GM18909 (cell line): ENCODE measurements at regions not wholly inside any gene's neighbourhood (a gene's known extent, or its start where the extent isn't known, plus 50 kb on each side); places are given as distances from the start of the nearest gene placed in this dataset.
"Not testable (repeated sequence)": the region's sequence is repeated elsewhere in the genome, so short reads cannot be mapped to it uniquely, and the experiment has no call there.

Source experiments
- ATAC-seq: cut with Tn5 transposase; IDR thresholded peaks from one replicate; pipeline ENCODE4 v1.9.1; 2021; ENCODE audit warnings: mild to moderate bottlenecking; ENCODE audit not compliant: unreplicated experiment, poor library complexity

DNA sequence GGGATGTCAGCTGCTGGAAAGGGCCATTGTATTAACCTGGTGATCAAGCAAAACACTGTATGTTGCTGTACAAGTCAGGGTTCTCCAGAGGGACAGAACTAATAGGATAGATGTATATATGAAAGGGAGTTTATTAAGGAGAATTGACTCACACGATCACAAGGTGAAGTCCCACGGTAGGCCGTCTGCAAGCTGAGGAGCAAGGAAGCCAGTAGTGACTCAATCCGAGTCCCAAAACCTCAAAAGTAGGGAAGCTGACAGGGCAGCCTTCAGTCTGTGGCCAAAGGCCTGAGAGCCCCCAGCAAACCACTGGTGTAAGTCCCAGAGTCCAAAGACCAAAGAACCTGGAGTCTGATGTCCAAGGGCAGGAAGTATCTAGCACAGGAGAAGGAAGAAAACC lies 116.0 kb upstream of the DAP start:
- not testable (repeated sequence) for ATAC-seq

GRCh38 chr5:10876006-10876744 lies 115.1 kb upstream of the DAP start:
- ATAC-seq: no peak

DNA sequence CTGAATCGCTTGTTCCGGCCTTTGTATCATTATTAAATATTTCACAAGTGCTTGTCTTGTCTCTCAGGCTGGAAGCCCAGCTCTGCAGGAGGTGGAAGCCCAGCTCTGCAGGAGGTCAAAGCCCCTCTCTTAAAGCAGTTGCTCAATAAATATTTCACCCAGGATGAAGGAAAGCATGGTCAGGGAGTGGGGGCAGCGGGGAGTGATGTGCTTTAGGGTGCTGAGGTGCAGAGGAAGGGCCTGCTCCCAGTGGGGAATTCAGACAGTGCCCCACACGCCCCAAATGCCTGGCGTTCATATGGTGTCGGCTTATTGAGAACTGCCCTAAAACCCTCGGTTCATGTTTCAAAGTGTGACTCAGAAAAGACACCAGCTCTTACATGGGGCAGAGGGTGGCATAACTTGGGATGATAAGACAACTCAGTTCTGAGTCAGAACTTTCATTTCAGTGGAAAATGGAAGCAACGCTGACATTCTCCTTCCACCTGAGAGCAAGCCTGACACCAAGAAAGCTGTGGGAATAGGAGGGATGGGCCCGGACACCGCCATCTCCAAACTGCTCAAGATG lies 114.3 kb upstream of the DAP start:
- no peak for ATAC-seq

GRCh38 chr5:10874541-10874940 lies 113.5 kb upstream of the DAP start:
- ATAC-seq: no peak

- no peak for ATAC-seq
Observed at GRCh38 chr5:10870791-10871190, 109.8 kb upstream of the DAP start.

GRCh38 chr5:10868956-10869355 lies 107.9 kb upstream of the DAP start:
- ATAC-seq: no peak

GRCh38 chr5:10867389-10868303 lies 106.6 kb upstream of the DAP start:
- ATAC-seq: no peak

DNA sequence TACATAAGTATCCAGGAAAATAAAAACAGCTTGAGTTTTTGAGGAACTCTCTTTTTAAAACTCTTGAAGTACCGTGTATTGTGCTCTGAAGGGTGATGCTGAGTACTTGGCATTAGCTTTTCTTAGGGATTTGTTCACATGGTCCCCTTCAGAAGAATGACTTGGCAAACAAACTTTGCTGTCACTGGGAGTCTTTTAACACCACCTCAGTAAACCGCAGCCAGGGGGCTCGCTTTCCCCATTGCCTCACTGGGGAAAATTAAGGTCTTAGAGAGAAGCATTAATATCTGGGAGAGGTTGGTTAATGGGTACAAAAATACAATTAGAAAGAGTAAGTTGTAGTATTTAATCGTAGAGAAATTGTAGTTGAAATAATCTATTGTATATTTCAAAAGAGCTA lies 105.9 kb upstream of the DAP start:
- ATAC-seq: no peak

GRCh38 chr5:10863763-10864383 lies 102.8 kb upstream of the DAP start:
- peak; percentile 93 for ATAC-seq

- no peak for ATAC-seq
Observed at GRCh38 chr5:10862085-10862484, 101.1 kb upstream of the DAP start.

- ATAC-seq: no peak
Observed at GRCh38 chr5:10861423-10861790, 100.4 kb upstream of the DAP start.

- ATAC-seq: no peak
Observed at GRCh38 chr5:10860645-10861422, 99.8 kb upstream of the DAP start.

- ATAC-seq: no peak
Observed at GRCh38 chr5:10860196-10860543, 99.1 kb upstream of the DAP start.

DNA sequence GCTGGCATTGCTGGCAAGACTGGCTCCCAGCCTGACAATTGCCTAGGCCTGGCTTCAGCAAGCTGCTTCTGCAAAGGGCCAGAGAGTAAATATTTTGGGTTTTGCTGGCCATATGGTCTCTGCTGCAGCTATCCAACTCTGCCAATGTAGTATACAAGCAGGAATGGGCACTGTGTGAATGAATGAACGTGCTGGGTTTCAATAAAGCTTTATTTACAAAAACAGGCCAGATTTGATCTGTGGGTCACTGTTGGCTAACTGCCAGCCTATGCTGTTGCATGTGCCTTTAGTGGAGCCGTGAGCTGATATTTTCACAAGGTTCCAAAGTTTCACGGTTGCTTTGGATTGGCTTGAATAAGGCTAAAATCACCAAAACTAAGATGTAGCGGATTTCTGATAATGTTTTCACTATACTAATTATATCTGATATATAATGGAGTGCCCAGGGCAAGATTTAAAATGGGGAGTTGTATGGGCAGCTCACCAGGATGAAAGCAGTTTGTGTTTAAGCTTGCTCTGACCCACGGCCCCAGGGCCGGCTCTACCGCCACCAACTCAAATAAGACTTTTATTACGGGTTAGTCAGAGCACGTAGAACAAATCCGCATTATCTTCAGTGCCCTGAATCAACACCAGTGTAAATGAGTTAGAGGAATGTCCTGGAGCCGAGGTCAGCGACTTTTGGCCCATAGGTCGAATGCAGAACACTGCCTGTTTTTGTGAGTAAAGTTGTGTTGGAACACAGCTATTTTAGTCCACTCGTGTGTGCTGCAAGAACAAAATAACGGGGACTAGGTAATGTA lies 98.6 kb upstream of the DAP start:
- ATAC-seq: no peak

DNA sequence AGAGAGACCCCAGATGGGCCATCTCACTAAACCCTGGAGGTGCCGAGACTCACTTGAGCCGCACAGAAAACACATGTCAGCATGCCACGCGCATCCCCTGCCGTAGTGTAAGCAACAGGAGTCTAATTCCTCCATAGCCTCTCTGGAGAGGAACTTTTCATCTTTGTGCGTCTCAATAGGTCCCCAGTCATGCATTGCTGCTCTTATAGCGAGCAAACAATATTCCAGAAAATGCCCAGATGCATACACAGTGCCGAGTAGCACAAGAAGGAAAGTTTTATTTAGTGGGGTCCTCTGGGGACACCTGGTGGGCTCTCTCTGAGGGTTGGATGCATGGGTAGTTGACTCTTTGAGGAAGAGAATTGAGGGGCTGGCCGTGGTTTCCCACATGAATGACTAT lies 97.9 kb upstream of the DAP start:
- no peak for ATAC-seq

DNA sequence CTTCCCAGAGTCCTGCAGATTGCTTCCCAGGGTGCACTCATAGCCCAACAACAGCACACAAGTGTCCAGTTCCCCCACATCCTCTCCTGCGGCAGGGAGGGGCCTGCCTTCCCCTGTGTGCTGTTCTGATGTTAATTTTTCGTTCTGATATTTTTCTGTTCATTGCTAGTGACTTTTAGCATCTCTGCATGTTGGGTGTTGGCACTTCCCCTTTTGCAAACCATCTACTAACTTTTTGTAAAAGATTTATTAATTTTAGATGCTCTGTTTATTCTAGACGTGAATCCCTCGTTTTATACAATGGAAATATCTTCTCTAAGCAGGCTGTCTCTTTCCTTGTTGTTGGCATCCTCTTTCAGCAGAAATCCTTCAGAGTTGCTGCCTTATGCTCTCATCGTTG lies 97.3 kb upstream of the DAP start:
- no peak for ATAC-seq

GRCh38 chr5:10857338-10857733 lies 96.3 kb upstream of the DAP start:
- ATAC-seq: no peak

DNA sequence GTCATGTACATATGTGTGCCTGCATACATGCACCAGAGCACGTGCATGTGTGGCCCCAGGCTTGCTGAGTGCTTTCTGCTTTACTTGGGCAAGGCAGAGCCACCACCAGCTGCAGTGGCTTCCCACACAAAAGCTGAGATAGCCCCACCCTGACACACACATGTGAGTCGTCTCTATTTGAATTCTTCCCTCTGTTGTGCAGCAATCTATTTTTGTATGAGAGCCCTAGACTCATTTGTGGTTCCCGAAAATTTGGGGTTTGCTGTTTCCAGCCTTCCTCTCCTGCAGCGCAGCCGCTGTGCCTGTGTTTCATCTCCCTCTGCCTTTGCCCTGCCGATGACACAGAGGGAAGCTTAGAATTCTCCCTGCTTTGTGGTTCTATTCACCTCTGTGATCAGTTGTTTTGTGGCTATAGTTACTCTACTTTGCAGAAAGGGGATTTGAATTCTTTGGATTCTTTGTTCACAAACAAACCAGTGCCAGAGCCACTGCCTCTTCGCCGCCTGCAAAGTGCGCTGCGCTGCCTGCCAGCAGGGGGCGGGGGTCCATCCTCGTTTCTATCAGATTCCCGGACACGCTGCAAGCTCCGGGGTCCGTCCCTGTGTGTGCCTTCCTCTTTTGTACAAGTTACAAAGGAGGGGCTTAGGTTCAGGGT lies 95.8 kb upstream of the DAP start:
- no peak for ATAC-seq

DNA sequence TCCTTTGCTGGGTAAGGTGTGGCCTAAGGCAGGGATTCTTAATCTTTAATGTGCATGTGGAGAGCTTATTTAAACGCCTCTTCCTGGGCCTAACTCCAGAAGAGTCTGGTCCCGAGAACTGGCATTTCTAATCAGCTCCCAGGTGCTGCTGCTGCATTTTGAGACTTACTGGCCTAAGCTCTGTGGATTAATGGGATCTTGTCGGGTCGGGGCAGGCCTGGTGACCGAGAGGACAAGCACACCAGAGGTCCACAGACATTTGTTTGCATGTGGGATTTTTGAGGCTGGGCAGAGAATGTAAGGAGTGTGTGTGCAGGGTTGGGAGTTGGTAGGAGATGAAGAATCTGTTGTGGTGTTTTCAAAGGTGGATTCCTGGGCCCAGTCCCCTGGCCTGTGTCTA lies 95.0 kb upstream of the DAP start:
- no peak for ATAC-seq
